ENCODE measurements at regions not wholly inside any gene's neighbourhood (a gene's known extent, or its start where the extent isn't known, plus 50 kb on each side); places are given as distances from the start of the nearest gene placed in this dataset.

GRCh38 chr5:167710444-167711073, 580.9 kb upstream of the WWC1 start:
- no peaks in the 10 kb centered on the region for H3K9me2 ChIP-seq (replicated peaks; ENCODE audit: insufficient read depth, low read length)
- no peak overlapping the region for H3K4me2 ChIP-seq (ENCODE audit: low read depth, low read length, poor library complexity, severe bottlenecking)
- H3K27me3 ChIP-seq (ENCODE audit: low read length) = no peaks in the 10 kb centered on the region
- no peaks in the 10 kb centered on the region for H3F3A ChIP-seq (ENCODE audit: insufficient read depth)
- H3K36me3 ChIP-seq (ENCODE audit: low read length) = no peaks in the 10 kb centered on the region
- no peak overlapping the region for H3K9ac ChIP-seq (ENCODE audit: low read length)
- no peak for TF ChIP-seq EZH2phosphoT487 (conservative IDR thresholded peaks at IDR 0.05; ENCODE audit: low read length)
- TF ChIP-seq CTCF (IDR thresholded peaks at IDR 0.05; ENCODE audit: insufficient read depth, low read length, poor library complexity, severe bottlenecking) = no peak
- H3K27ac ChIP-seq (ENCODE audit: low read depth, low read length) = no peak overlapping the region
- H3K9me3 ChIP-seq (ENCODE audit: insufficient read depth, low read length) = no peaks in the 10 kb centered on the region
- no peaks in the 10 kb centered on the region for H3K79me2 ChIP-seq (ENCODE audit: insufficient read depth, low read length)
- no peak overlapping the region for H3K4me3 ChIP-seq (ENCODE audit: insufficient read depth, low read length, poor library complexity, severe bottlenecking)
- H4K20me1 ChIP-seq (ENCODE audit: low read depth, low read length) = no peaks in the 10 kb centered on the region
- no peak overlapping the region for H2AFZ ChIP-seq (ENCODE audit: low read depth, low read length, severe bottlenecking)

GRCh38 chr5:167712986-167713585, 578.4 kb upstream of the WWC1 start:
- Histone ChIP-seq H3K27me3 (ENCODE audit: low read length) (no peaks in the 10 kb centered on the region), H3K36me3 (ENCODE audit: low read length) (no peaks in the 10 kb centered on the region), H4K20me1 (ENCODE audit: low read depth, low read length) (no peaks in the 10 kb centered on the region), H3K9ac (ENCODE audit: low read length) (no peak overlapping the region), H3K9me2 (replicated peaks; ENCODE audit: insufficient read depth, low read length) (no peaks in the 10 kb centered on the region), H2AFZ (ENCODE audit: low read depth, low read length, severe bottlenecking) (no peak overlapping the region), H3K4me2 (ENCODE audit: low read depth, low read length, poor library complexity, severe bottlenecking) (no peak overlapping the region), H3K79me2 (ENCODE audit: insufficient read depth, low read length) (no peaks in the 10 kb centered on the region), H3F3A (ENCODE audit: insufficient read depth) (no peaks in the 10 kb centered on the region), H3K27ac (ENCODE audit: low read depth, low read length) (no peak overlapping the region), H3K4me3 (ENCODE audit: insufficient read depth, low read length, poor library complexity, severe bottlenecking) (no peak overlapping the region), H3K9me3 (ENCODE audit: insufficient read depth, low read length) (no peaks in the 10 kb centered on the region)
- no peak for TF ChIP-seq CTCF (IDR thresholded peaks at IDR 0.05; ENCODE audit: insufficient read depth, low read length, poor library complexity, severe bottlenecking)
- no peak for TF ChIP-seq EZH2phosphoT487 (conservative IDR thresholded peaks at IDR 0.05; ENCODE audit: low read length)

GRCh38 chr5:167713896-167714295, 577.5 kb upstream of the WWC1 start:
- H2AFZ ChIP-seq (ENCODE audit: low read depth, low read length, severe bottlenecking) = no peak overlapping the region
- H4K20me1 ChIP-seq (ENCODE audit: low read depth, low read length) = no peaks in the 10 kb centered on the region
- H3K9ac ChIP-seq (ENCODE audit: low read length) = no peak overlapping the region
- H3K79me2 ChIP-seq (ENCODE audit: insufficient read depth, low read length) = no peaks in the 10 kb centered on the region
- H3K27ac ChIP-seq (ENCODE audit: low read depth, low read length) = no peak overlapping the region
- no peak overlapping the region for H3K4me2 ChIP-seq (ENCODE audit: low read depth, low read length, poor library complexity, severe bottlenecking)
- H3K36me3 ChIP-seq (ENCODE audit: low read length) = no peaks in the 10 kb centered on the region
- no peaks in the 10 kb centered on the region for H3F3A ChIP-seq (ENCODE audit: insufficient read depth)
- no peaks in the 10 kb centered on the region for H3K9me2 ChIP-seq (replicated peaks; ENCODE audit: insufficient read depth, low read length)
- TF ChIP-seq CTCF (IDR thresholded peaks at IDR 0.05; ENCODE audit: insufficient read depth, low read length, poor library complexity, severe bottlenecking) (no peak), EZH2phosphoT487 (conservative IDR thresholded peaks at IDR 0.05; ENCODE audit: low read length) (no peak)
- H3K27me3 ChIP-seq (ENCODE audit: low read length) = no peaks in the 10 kb centered on the region
- H3K9me3 ChIP-seq (ENCODE audit: insufficient read depth, low read length) = no peaks in the 10 kb centered on the region
- H3K4me3 ChIP-seq (ENCODE audit: insufficient read depth, low read length, poor library complexity, severe bottlenecking) = no peak overlapping the region

Data from SU-DHL-6 (cell line).